Left lung (tissue), 4 donors: ENCODE measurements at regions not wholly inside any gene's neighbourhood (a gene's known extent, or its start where the extent isn't known, plus 50 kb on each side); places are given as distances from the start of the nearest gene placed in this dataset.

ENCODE experiments used
- ATAC-seq: fragments of 200-7000 bp; cut with Tn5 transposase; one replicate; pipeline ENCODE4 v1.9.1; 2020; ENCODE audit warnings: moderate library complexity
- DNase-seq, 4 donors: peaks; one replicate each; pipeline ENCODE4 v3.0.0-alpha.2; 2013 to 2020
- H3K27ac ChIP-seq, 2 donors: fragments of 200-600 bp; sonication (generic) in 1 of 2; one replicate each; pipeline versions ENCODE4 v1.5.0 to v1.8.0; 2020 to 2021
- H3K27me3 ChIP-seq, 2 donors: fragments of 200-600 bp; sonication (generic) in 1 of 2; one replicate each; pipeline versions ENCODE4 v1.5.0 to v1.8.0; 2020 to 2021
- H3K36me3 ChIP-seq, 2 donors: fragments of 200-600 bp; sonication (generic) in 1 of 2; one replicate each; pipeline versions ENCODE4 v1.5.0 to v1.8.0; 2020 to 2021
- H3K4me1 ChIP-seq, 2 donors: fragments of 200-600 bp; one replicate each; pipeline ENCODE4 v1.8.0; 2021
- H3K4me3 ChIP-seq, 2 donors: fragments of 200-600 bp; sonication (generic) in 1 of 2; one replicate each; pipeline versions ENCODE4 v1.5.0 to v1.8.0; 2020 to 2021; ENCODE audit warnings: mild to moderate bottlenecking in 1 of 2
- H3K9me3 ChIP-seq, 2 donors: fragments of 200-600 bp; sonication (generic) in 1 of 2; one replicate each; pipeline versions ENCODE4 v1.5.0 to v1.8.0; 2020 to 2021
- intact Hi-C, 2 donors: fragments of 100-400 bp; cut with DNase I; formaldehyde crosslinking; loops; one replicate each; pipeline versions ENCODE4 v1.11.2 to v1.14.2; 2022
- TF ChIP-seq, protein P1 (sequence below), 2 donors: fragments of 200-600 bp; sonication (generic) in 1 of 2; IDR thresholded peaks; one replicate each; pipeline versions ENCODE4 v1.5.0 to v1.8.0; 2021; ENCODE audit warnings: antibody characterized with exemption in 2 of 2
- donor health status: DM: no; HTN: yes; CAD: no.
- donor health status: DM: no; HTN: no; CAD: no.

DNA sequence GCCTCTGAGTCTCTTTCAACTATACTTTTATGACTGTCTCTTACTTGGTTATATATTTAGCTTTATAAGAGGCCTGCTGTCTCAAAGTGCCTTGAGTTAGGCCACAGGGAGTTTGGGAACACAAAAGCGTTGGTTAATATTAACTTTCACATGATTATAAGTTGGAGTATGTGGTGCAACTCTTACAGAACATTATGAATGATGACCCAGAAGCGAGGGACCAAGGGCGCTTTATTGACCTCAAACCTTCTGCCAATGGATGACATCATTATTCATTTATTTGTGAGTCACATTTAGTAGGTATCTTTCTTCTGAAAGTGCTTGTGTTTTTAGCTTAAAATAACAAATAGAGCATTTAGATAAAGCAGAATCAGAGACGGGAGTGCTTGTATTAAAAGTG is 298.0 kb upstream of the ZC3H12C start:
- Histone ChIP-seq H3K27ac (no peak overlapping the region), H3K4me3 (no peak overlapping the region), H3K36me3 (no peaks in the 10 kb centered on the region), H3K9me3 (no peaks in the 10 kb centered on the region), H3K27me3 (no peaks in the 10 kb centered on the region), H3K4me1 (no peaks in the 10 kb centered on the region)
- TF ChIP-seq, protein P1, sequence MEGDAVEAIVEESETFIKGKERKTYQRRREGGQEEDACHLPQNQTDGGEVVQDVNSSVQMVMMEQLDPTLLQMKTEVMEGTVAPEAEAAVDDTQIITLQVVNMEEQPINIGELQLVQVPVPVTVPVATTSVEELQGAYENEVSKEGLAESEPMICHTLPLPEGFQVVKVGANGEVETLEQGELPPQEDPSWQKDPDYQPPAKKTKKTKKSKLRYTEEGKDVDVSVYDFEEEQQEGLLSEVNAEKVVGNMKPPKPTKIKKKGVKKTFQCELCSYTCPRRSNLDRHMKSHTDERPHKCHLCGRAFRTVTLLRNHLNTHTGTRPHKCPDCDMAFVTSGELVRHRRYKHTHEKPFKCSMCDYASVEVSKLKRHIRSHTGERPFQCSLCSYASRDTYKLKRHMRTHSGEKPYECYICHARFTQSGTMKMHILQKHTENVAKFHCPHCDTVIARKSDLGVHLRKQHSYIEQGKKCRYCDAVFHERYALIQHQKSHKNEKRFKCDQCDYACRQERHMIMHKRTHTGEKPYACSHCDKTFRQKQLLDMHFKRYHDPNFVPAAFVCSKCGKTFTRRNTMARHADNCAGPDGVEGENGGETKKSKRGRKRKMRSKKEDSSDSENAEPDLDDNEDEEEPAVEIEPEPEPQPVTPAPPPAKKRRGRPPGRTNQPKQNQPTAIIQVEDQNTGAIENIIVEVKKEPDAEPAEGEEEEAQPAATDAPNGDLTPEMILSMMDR (IDR thresholded peaks at IDR 0.05): no peak
- intact Hi-C loops: no loop called here
- DNase-seq (no peak), ATAC-seq (no peak)

DNA sequence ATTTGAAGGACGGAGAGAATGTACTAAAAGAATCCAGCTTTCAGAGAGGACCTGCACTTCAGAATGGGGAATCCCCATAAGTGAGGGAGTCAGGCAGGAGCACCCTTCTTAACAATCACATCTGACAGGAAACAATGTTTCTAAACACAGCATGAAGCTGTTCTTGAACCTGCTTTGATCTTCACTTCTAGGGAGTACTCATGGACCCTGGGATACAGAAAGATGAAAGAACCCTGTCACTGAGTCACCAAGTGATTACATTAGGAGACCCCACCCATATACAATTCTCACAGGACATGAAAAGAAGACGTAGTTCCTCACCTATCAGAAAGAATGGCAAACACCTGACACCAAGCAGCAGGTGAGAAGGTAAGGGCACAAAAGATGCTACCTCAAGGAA is 296.9 kb upstream of the ZC3H12C start:
- Histone ChIP-seq H3K9me3 (no peaks in the 10 kb centered on the region), H3K4me3 (no peak overlapping the region), H3K36me3 (no peaks in the 10 kb centered on the region), H3K4me1 (no peaks in the 10 kb centered on the region), H3K27ac (no peak overlapping the region), H3K27me3 (no peaks in the 10 kb centered on the region)
- TF ChIP-seq, protein P1 (IDR thresholded peaks at IDR 0.05): no peak
- no peak for ATAC-seq
- DNase-seq: no peak
- intact Hi-C loops: no loop called here

DNA sequence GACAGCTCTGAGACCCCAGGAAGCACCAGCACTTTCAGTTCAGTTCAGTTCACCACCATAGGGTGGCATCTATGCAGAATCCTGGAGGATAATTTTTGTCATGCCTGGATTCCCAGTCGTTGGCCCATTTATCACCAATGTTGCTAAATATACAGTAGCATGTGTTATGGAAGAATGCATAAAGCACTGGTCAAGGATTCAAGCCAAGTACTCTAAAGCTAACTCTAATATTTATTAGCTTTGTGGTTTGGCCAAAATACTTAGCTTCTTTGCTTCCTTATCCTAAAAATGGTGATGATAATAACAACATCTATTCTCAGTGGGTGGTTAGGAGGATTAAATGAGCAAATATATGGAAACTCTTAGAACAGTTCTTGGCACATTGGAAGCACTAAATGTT is 294.7 kb upstream of the ZC3H12C start:
- Histone ChIP-seq H3K36me3 (no peaks in the 10 kb centered on the region), H3K27ac (no peak overlapping the region), H3K4me1 (no peaks in the 10 kb centered on the region), H3K4me3 (no peak overlapping the region), H3K27me3 (no peaks in the 10 kb centered on the region), H3K9me3 (no peaks in the 10 kb centered on the region)
- TF ChIP-seq, protein P1 (IDR thresholded peaks at IDR 0.05): no peak
- DNase-seq (no peak), ATAC-seq (no peak)
- intact Hi-C loops: no loop called here

DNA sequence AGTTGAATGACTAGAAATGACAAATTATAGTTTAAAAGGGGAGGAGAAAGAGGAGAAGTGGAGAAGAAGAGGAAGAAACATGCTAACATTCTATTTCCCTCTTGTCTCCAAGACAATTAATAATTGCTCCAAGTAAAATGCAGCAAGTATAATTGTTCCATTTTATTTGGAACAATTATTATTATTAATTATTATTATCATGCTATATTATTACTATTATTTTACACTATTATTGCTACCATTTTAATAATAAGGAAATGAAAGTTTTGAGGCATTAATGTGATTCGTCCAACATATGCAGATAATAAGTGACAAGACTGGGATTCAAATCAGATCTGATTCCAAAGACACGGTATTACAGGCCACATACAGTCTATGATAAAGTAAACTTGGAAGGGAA is 293.6 kb upstream of the ZC3H12C start:
- H3K4me3 ChIP-seq: no peak overlapping the region
- TF ChIP-seq, protein P1 (IDR thresholded peaks at IDR 0.05): no peak
- DNase-seq (no peak), ATAC-seq (no peak)
- no peak overlapping the region for H3K27ac ChIP-seq
- no peaks in the 10 kb centered on the region for H3K4me1 ChIP-seq
- H3K27me3 ChIP-seq: no peaks in the 10 kb centered on the region
- intact Hi-C loops: no loop called here
- H3K9me3 ChIP-seq: no peaks in the 10 kb centered on the region
- no peaks in the 10 kb centered on the region for H3K36me3 ChIP-seq

DNA sequence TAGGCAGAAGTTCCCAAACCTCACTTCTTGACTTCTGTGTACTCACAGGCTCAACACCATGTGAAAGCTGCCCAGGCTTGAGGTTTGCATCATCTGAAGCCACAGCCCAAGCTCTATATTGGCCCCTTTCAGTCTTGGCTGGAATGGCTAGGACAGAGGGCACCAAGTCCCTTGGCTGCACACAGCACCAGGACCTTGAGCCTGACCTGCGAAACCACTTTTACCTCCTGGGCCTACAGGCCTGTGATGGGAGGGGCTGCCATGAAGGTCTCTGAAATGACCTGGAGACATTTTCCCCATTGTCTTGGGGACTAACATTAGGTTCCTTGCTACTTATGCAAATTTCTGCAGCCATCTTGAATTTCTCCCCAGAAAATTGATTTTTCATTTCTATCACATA is 288.3 kb upstream of the ZC3H12C start:
- Histone ChIP-seq H3K4me1 (no peaks in the 10 kb centered on the region), H3K27ac (no peak overlapping the region), H3K4me3 (no peak overlapping the region), H3K9me3 (peaks cover 0 to 11% of the 10 kb centered on the region in 2 donors), H3K36me3 (no peaks in the 10 kb centered on the region), H3K27me3 (no peaks in the 10 kb centered on the region)
- TF ChIP-seq, protein P1 (IDR thresholded peaks at IDR 0.05): no peak
- intact Hi-C loops: no loop called here
- ATAC-seq: no peak
- DNase-seq: no peak
